HG02852 (cell line): ENCODE measurements at regions not wholly inside any gene's neighbourhood (a gene's known extent, or its start where the extent isn't known, plus 50 kb on each side); places are given as distances from the start of the nearest gene placed in this dataset.

Experiments
- ATAC-seq: cut with Tn5 transposase; IDR thresholded peaks from one replicate; pipeline ENCODE4 v1.9.1; 2021; ENCODE audit warnings: mild to moderate bottlenecking, moderate library complexity; ENCODE audit not compliant: unreplicated experiment

GRCh38 chr3:150040097-150040496 is 69.4 kb upstream of the PFN2 start:
- no peak for ATAC-seq

- no peak for ATAC-seq
These were observed 68.1 kb upstream of the PFN2 start for GRCh38 chr3:150038830-150039229.

- ATAC-seq: no peak
These were observed 66.1 kb upstream of the PFN2 start for GRCh38 chr3:150036780-150037179.

- no peak for ATAC-seq
These were observed 65.4 kb upstream of the PFN2 start for GRCh38 chr3:150035910-150036612.

GRCh38 chr3:150035301-150035779 is 64.6 kb upstream of the PFN2 start:
- ATAC-seq: no peak

- no peak for ATAC-seq
These were observed 63.0 kb upstream of the PFN2 start for GRCh38 chr3:150033721-150034120.

GRCh38 chr3:150030841-150031240 is 60.1 kb upstream of the PFN2 start:
- ATAC-seq: no peak

GRCh38 chr3:150023239-150023636 is 52.5 kb upstream of the PFN2 start:
- ATAC-seq: no peak

GRCh38 chr3:150022381-150023238 is 51.9 kb upstream of the PFN2 start:
- ATAC-seq: no peak

GRCh38 chr3:150020527-150020926 is 49.8 kb upstream of the PFN2 start:
- ATAC-seq: no peak
